VCaP (cell line): ENCODE measurements at regions not wholly inside any gene's neighbourhood (a gene's known extent, or its start where the extent isn't known, plus 50 kb on each side); places are given as distances from the start of the nearest gene placed in this dataset.

ENCODE experiments used
- H3K27ac ChIP-seq: fragments of 450-650 bp; 2 replicates; pipeline ENCODE4 v1.5.1; 2017
- CTCF ChIP-seq: fragments of 450-650 bp; conservative IDR thresholded peaks from 2 replicates; pipeline ENCODE4 v1.5.1; 2017; ENCODE audit warnings: mild to moderate bottlenecking, moderate library complexity

GRCh38 chr2:145352484-145352883 is 832.6 kb upstream of the ZEB2 start:
- TF ChIP-seq CTCF, result no peak
- no peak overlapping the region for H3K27ac ChIP-seq

- TF ChIP-seq CTCF, result no peak
- no peak overlapping the region for H3K27ac ChIP-seq
These were observed 832.0 kb upstream of the ZEB2 start for GRCh38 chr2:145351864-145352425.

GRCh38 chr2:145350011-145350410 is 830.1 kb upstream of the ZEB2 start:
- TF ChIP-seq CTCF, result no peak
- H3K27ac ChIP-seq, result no peak overlapping the region

GRCh38 chr2:145344076-145344724 is 824.3 kb upstream of the ZEB2 start:
- no peak overlapping the region for H3K27ac ChIP-seq
- no peak for TF ChIP-seq CTCF

GRCh38 chr2:145343287-145343686 is 823.4 kb upstream of the ZEB2 start:
- no peak overlapping the region for H3K27ac ChIP-seq
- TF ChIP-seq CTCF, result no peak

GRCh38 chr2:145341536-145341935 is 821.6 kb upstream of the ZEB2 start:
- H3K27ac ChIP-seq, result no peak overlapping the region
- no peak for TF ChIP-seq CTCF

GRCh38 chr2:145339646-145340045 is 819.7 kb upstream of the ZEB2 start:
- TF ChIP-seq CTCF, result no peak
- H3K27ac ChIP-seq, result no peak overlapping the region
